HCT116 (cell line): ENCODE measurements at regions not wholly inside any gene's neighbourhood (a gene's known extent, or its start where the extent isn't known, plus 50 kb on each side); places are given as distances from the start of the nearest gene placed in this dataset.

Experiments used
- ATAC-seq: fragments of 200-7000 bp; cut with Tn5 transposase; 2 replicates; pipeline ENCODE4 v1.9.1; 2020; ENCODE audit warnings: mild to moderate bottlenecking, moderate library complexity
- BruUV-seq: library from RNA; stranded (reverse); fragments of 400-500 nt; replicated peaks from 2 replicates; lab custom pipeline; 2021; lab: Mats Ljungman, UMichigan
- CTCF ChIA-PET: fragments of 300-600 bp; sonication (Branson Sonifier 250); formaldehyde crosslinking; loops from one replicate; lab custom pipeline; 2021; ENCODE audit warnings: antibody characterized with exemption; lab: Charles Lee
- POLR2A ChIA-PET: fragments of 300-600, 350-600 bp; sonication (Branson Sonifier 250); formaldehyde crosslinking; loops from one replicate; lab custom pipeline; 2021; ENCODE audit warnings: antibody characterized with exemption; lab: Charles Lee
- RAD21 ChIA-PET, 2 experiments: fragments of 300-600 bp; sonication (Branson Sonifier 250); formaldehyde crosslinking; loops; one replicate each; lab custom pipeline; 2023; ENCODE audit warnings: low total read pairs in 2 of 2; ENCODE audit not compliant: uncharacterized antibody in 2 of 2, unreplicated experiment in 2 of 2, low non-redundant PET in 1 of 2; lab: Charles Lee
- DNase-seq: peaks from one replicate; pipeline ENCODE4 v3.0.0-alpha.2; 2010; ENCODE audit warnings: low read depth, low spot score
- H2AFZ ChIP-seq: fragments of 200-600 bp; shearing (Covaris generic), sonication (generic); 2 replicates; pipeline ENCODE4 v1.6.1; 2017; ENCODE audit warnings: low read depth, mixed run types, mixed read lengths, antibody characterized with exemption, low read length; ENCODE audit not compliant: poor library complexity, severe bottlenecking
- H3K27ac ChIP-seq: 2 replicates; pipeline ENCODE4 v1.5.1; 2012; ENCODE audit warnings: low read depth, low read length
- H3K27me3 ChIP-seq: fragments of 200-600 bp; sonication (generic); 2 replicates; pipeline ENCODE4 v1.6.1; 2016; ENCODE audit warnings: mixed run types, low read length, mixed read lengths; ENCODE audit not compliant: insufficient read depth
- H3K36me3 ChIP-seq, 2 experiments: fragments of 200-500 bp in 1 of 2; fragments of 200-600 bp in 1 of 2; sonication (Bioruptor generic) in 1 of 2; sonication (generic) in 1 of 2; 2 replicates each; pipeline versions ENCODE4 v1.5.1 to v1.6.1; 2014 to 2016; ENCODE audit warnings: low read length in 2 of 2, inconsistent platforms in 1 of 2, mixed read lengths in 1 of 2, mixed run types in 1 of 2; ENCODE audit not compliant: insufficient read depth in 2 of 2, control insufficient read depth in 1 of 2
- H3K4me1 ChIP-seq, 2 experiments: fragments of 200-600 bp in 1 of 2; sonication (generic) in 1 of 2; 2 replicates each; pipeline versions ENCODE4 v1.5.1 to v1.6.1; 2012 to 2017; ENCODE audit warnings: low read length in 2 of 2, inconsistent platforms in 1 of 2, mild to moderate bottlenecking in 1 of 2, mixed read lengths in 1 of 2, mixed run types in 1 of 2, moderate library complexity in 1 of 2; ENCODE audit not compliant: insufficient read depth in 2 of 2, control insufficient read depth in 1 of 2
- H3K4me2 ChIP-seq: fragments of 200-600 bp; sonication (generic); 2 replicates; pipeline ENCODE4 v1.6.1; 2017; ENCODE audit warnings: mixed run types, low read length, mixed read lengths
- H3K4me3 ChIP-seq, 2 experiments: fragments of 200-600 bp in 1 of 2; sonication (generic) in 1 of 2; replicated peaks in 1 of 2; 2 replicates each; pipeline ENCODE4 v1.5.1; 2011 to 2016; ENCODE audit warnings: low read length in 2 of 2, control low read depth in 1 of 2, low read depth in 1 of 2, mild to moderate bottlenecking in 1 of 2, mixed read lengths in 1 of 2, mixed run types in 1 of 2
- H3K79me2 ChIP-seq: fragments of 200-600 bp; sonication (generic); 2 replicates; pipeline ENCODE4 v1.6.1; 2017; ENCODE audit warnings: mild to moderate bottlenecking, mixed run types, low read length, moderate library complexity, mixed read lengths; ENCODE audit not compliant: insufficient read depth
- H3K9ac ChIP-seq: fragments of 200-600 bp; sonication (generic); 2 replicates; pipeline ENCODE4 v1.6.1; 2016; ENCODE audit warnings: low read length, mixed read lengths
- H3K9me2 ChIP-seq: fragments of 200-600 bp; sonication (generic), shearing (Covaris generic); 2 replicates; pipeline ENCODE4 v1.6.1; 2017; ENCODE audit warnings: mixed run types, mild to moderate bottlenecking, moderate library complexity; ENCODE audit not compliant: insufficient read depth
- H3K9me3 ChIP-seq, 2 experiments: fragments of 200-500 bp in 1 of 2; fragments of 200-600 bp in 1 of 2; sonication (Bioruptor generic) in 1 of 2; sonication (generic) in 1 of 2; 2 replicates each; pipeline ENCODE4 v1.6.1; 2014 to 2017; ENCODE audit warnings: low read length in 2 of 2, mixed read lengths in 2 of 2, inconsistent platforms in 1 of 2, low read depth in 1 of 2, mild to moderate bottlenecking in 1 of 2, mixed run types in 1 of 2, moderate library complexity in 1 of 2; ENCODE audit not compliant: control insufficient read depth in 1 of 2, insufficient read depth in 1 of 2
- H4K20me1 ChIP-seq: fragments of 200-600 bp; sonication (generic), shearing (Covaris generic); 2 replicates; pipeline ENCODE4 v1.6.1; 2017; ENCODE audit warnings: mixed run types, mild to moderate bottlenecking, moderate library complexity; ENCODE audit not compliant: insufficient read depth
- CEBPB ChIP-seq: IDR thresholded peaks from 2 replicates; pipeline ENCODE4 v1.6.1; 2012; ENCODE audit warnings: low read depth
- CTCF ChIP-seq, 3 experiments: fragments of 200-600 bp in 1 of 3; sonication (generic) in 1 of 3; IDR thresholded peaks in 2 of 3; conservative IDR thresholded peaks in 1 of 3; 2 replicates each; pipeline ENCODE4 v1.5.1; 2012 to 2017; ENCODE audit warnings: low read depth in 2 of 3, low read length in 2 of 3, antibody characterized with exemption in 1 of 3, borderline replicate concordance in 1 of 3, control low read depth in 1 of 3, mild to moderate bottlenecking in 1 of 3, mixed read lengths in 1 of 3, mixed run types in 1 of 3, moderate library complexity in 1 of 3; ENCODE audit not compliant: insufficient read depth in 1 of 3
- POLR2A ChIP-seq: IDR thresholded peaks from 2 replicates; pipeline ENCODE4 v1.7.0; 2011; ENCODE audit warnings: borderline replicate concordance; ENCODE audit not compliant: insufficient read depth, insufficient read length; ENCODE audit errors: extremely low read depth
- RAD21 ChIP-seq: IDR thresholded peaks from 2 replicates; pipeline ENCODE4 v1.6.1; 2012; ENCODE audit warnings: low read depth, mild to moderate bottlenecking
- YY1 ChIP-seq: IDR thresholded peaks from 2 replicates; pipeline ENCODE4 v1.6.1; 2011; ENCODE audit warnings: low read length, low read depth, moderate library complexity, mild to moderate bottlenecking; ENCODE audit not compliant: insufficient replicate concordance; ENCODE audit errors: extremely low read depth
- ZBTB33 ChIP-seq: IDR thresholded peaks from 2 replicates; pipeline ENCODE4 v1.6.1; 2011; ENCODE audit warnings: mild to moderate bottlenecking, low read length, moderate library complexity; ENCODE audit not compliant: insufficient replicate concordance; ENCODE audit errors: extremely low read depth
- ZNF274 ChIP-seq: fragments of 200-500 bp; sonication (Bioruptor generic); IDR thresholded peaks from 2 replicates; pipeline ENCODE4 v1.6.1; 2014; ENCODE audit warnings: mild to moderate bottlenecking, low read depth, low read length, inconsistent platforms
- intact Hi-C: fragments of 100-400 bp; cut with micrococcal nuclease; formaldehyde crosslinking; loops from 2 replicates; pipeline ENCODE4 v1.10.0; 2022

GRCh38 chr22:27306771-27307170, 494.8 kb downstream of the MN1 start (continued):
- TF ChIP-seq ZBTB33: no peak
- TF ChIP-seq YY1: no peak
- no peak for TF ChIP-seq POLR2A
- no peak for TF ChIP-seq ZNF274
- TF ChIP-seq CTCF (IDR thresholded peaks at IDR 0.05 in 2 of 3, conservative IDR thresholded peaks at IDR 0.05 in 1 of 3; ENCODE audit: borderline replicate concordance in 1 of 3, insufficient read depth in 1 of 3, low read depth in 2 of 3, low read length in 2 of 3): no peak

- Histone ChIP-seq H3K9me3 (no peaks in the 10 kb centered on the region), H3K9me2 (no peaks in the 10 kb centered on the region), H3K4me2 (no peak overlapping the region), H3K4me1 (no peaks in the 10 kb centered on the region), H3K9ac (no peak overlapping the region), H2AFZ (no peak overlapping the region), H3K27me3 (no peaks in the 10 kb centered on the region), H3K79me2 (no peaks in the 10 kb centered on the region), H3K4me3 (no peak overlapping the region), H4K20me1 (no peaks in the 10 kb centered on the region), H3K27ac (no peak overlapping the region), H3K36me3 (no peaks in the 10 kb centered on the region)
- POLR2A ChIA-PET: no interaction called here
- no peak for ATAC-seq
- RAD21 ChIA-PET: no interaction called here
- intact Hi-C loops: no loop called here
- no TSS peak for BruUV-seq
- DNase-seq: no peak
- TF ChIP-seq ZBTB33 (no peak), CEBPB (no peak), RAD21 (no peak)
- CTCF ChIA-PET: no interaction called here
Measured at GRCh38 chr22:27307545-27308247, 493.9 kb downstream of the MN1 start.
